ENCODE measurements at regions not wholly inside any gene's neighbourhood (a gene's known extent, or its start where the extent isn't known, plus 50 kb on each side); places are given as distances from the start of the nearest gene placed in this dataset.

DNA sequence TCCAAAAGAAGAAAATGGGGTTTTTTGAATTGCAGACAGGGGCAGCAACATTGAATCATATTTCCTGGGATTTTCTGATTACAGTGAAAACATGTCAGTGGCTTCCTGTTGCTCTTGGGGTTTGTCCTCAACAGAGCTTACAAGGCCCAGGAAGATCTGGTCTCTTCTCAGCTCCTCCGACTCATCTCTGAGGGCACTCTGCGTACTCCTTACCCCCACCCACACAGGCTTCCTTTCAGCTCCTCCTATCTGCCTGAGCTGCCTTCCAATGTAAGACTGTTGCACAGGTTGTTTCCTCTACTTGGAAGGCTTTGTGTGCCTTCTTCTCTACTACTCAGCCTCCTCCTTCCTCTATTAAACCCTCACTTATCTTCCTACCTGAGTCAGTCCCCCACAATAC, 245.1 kb upstream of the MEF2C start:
- in situ Hi-C loops (cut with HindIII; ENCODE audit: low sequenced_read_pairs): no loop called here

- in situ Hi-C loops (cut with HindIII; ENCODE audit: low sequenced_read_pairs): no loop called here
Observed at GRCh38 chr5:89127191-89127590, 244.2 kb upstream of the MEF2C start.

DNA sequence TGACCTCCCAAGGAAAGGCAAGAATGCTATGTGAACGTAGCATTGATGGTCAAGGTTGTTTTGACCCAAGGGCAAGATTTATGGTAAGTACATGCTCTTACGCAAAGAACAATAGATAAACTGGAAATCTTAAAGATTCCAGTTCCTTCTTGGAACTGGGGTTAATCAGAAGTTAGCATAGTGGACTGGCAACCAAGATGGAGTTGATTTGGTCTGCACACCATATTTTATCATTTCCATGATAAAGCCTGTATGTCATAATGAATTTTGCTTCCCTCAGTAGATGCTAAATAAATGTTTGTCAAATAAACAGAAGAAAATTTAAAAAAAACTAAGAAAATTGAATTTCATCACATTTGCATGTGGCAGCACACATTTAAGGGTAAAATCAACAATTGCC, 242.4 kb upstream of the MEF2C start:
- in situ Hi-C loops (cut with HindIII; ENCODE audit: low sequenced_read_pairs): no loop called here

DNA sequence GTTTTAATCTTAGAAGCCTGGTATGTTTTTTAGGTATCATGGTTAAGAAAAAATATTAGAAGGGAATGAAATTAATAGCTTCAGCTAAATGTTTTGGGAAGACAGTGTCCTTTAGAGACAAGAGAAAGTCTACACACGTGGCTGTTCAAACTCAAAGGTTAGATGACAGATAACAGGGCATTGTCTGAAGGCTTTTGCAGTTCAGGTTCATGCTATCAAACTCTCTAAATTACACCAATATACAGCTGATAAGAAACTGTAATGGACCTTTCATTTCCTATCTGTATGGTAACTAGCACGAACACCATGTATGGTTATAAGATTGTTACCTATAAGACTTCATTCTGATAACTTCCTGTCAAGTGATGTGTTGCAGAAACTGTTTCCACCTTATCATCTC, 240.6 kb upstream of the MEF2C start:
- in situ Hi-C loops (cut with HindIII; ENCODE audit: low sequenced_read_pairs): no loop called here

DNA sequence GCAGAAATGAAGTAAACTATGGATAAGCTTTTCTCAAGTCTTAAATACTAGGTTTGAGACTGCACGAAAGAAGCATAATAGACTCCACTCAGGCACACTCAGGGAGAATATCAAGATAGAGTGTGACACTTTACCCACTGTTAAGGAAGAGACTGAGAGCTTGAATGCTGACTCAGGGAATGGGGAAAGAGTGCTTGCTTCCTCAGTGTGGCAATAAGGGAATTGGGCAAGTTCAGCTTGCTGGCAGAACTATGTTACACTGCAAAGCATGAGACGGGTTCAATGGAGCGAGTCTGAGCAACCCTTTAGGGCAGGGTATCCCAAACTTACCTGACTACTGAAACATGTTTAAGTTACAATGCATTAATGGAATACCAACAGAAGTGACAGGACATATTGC, 237.7 kb upstream of the MEF2C start:
- in situ Hi-C loops (cut with HindIII; ENCODE audit: low sequenced_read_pairs): no loop called here

GRCh38 chr5:89117124-89117644, 234.2 kb upstream of the MEF2C start:
- in situ Hi-C loops (cut with HindIII; ENCODE audit: low sequenced_read_pairs): no loop called here

DNA sequence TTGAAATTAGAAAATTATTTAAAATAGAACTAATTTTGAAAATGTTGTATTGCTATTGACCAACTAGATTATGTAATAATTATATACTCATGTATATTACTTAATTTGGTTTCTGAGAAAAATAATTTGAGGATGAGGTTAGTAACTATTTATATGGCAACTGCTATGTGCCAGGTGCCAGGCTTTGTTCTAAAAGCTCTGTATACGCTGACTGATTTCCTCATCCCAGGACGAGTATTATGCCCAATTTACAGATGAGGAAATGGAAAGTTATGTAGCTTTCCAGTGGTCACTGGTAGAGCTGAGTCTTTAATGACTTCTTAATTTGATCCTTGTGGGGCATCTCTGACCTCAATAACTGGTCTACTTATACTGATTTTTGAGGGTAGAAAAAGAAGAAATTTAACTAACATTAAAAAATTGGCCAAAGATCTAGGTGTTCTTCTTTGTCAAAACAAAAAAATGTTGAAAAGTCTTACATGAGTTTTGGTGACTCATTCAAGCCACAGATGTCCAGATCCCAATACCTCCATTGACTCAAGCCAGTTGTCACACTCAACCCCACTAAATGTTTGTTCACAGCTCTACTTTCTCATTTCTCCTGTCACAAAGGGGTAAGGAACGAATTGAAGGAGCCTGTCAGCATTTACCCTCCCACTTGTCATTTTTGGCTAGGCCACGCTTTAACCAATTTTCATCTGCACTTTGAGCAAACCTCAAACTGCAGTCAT, 228.1 kb upstream of the MEF2C start:
- in situ Hi-C loops (cut with HindIII; ENCODE audit: low sequenced_read_pairs): no loop called here

- in situ Hi-C loops (cut with HindIII; ENCODE audit: low sequenced_read_pairs): no loop called here
Observed at GRCh38 chr5:89106480-89106879, 223.5 kb upstream of the MEF2C start.

DNA sequence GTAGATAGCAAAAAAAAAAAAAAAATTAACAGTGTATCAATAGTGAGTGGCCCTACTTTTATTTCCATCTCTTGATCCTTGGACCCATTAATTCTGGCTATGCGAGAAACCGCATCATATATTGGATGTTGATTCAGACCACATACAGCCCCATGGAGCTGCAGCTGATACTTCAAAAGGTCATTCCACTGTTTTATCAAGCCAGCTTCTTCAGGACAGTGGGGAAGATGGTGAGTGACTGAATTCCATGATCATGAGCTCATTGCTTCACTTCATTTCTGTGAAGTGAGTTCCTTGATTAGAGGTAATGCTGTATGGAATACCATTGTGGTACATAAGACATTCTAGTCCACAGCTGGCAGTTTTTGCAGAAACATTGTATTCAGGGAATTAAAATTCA, 222.9 kb upstream of the MEF2C start:
- in situ Hi-C loops (cut with HindIII; ENCODE audit: low sequenced_read_pairs): no loop called here

DNA sequence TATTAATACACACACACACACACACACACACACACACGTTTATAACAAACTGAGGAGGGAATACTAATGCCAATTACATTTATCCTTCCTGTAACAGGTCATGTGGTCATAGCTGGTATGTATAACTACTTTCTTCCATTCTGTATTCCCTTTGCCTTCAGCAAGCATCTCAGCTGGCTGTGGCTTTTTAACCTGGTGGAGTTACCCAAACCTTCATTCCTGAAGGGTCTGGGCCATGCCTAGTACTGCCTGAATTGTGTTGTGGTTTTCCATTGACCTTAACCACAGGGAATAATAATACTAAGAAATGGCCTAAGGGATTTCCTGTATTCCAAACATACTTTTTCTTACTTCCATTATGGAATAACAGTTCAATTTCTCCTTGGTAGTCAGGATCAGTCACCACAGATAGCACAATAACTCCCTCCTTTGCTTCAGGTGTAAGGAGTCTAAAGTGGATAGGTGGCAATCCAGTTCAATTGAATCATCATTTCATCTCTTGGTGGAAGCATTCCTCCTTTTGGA, 222.2 kb upstream of the MEF2C start:
- in situ Hi-C loops (cut with HindIII; ENCODE audit: low sequenced_read_pairs): no loop called here

- in situ Hi-C loops (cut with HindIII; ENCODE audit: low sequenced_read_pairs): no loop called here
Observed at GRCh38 chr5:89098199-89098756, 215.3 kb upstream of the MEF2C start.

GRCh38 chr5:89097103-89097502, 214.1 kb upstream of the MEF2C start:
- in situ Hi-C loops (cut with HindIII; ENCODE audit: low sequenced_read_pairs): no loop called here

- in situ Hi-C loops (cut with HindIII; ENCODE audit: low sequenced_read_pairs): no loop called here
Observed at GRCh38 chr5:89095341-89095740, 212.4 kb upstream of the MEF2C start.

GRCh38 chr5:89090037-89090436, 207.1 kb upstream of the MEF2C start:
- in situ Hi-C loops (cut with HindIII; ENCODE audit: low sequenced_read_pairs): no loop called here

DNA sequence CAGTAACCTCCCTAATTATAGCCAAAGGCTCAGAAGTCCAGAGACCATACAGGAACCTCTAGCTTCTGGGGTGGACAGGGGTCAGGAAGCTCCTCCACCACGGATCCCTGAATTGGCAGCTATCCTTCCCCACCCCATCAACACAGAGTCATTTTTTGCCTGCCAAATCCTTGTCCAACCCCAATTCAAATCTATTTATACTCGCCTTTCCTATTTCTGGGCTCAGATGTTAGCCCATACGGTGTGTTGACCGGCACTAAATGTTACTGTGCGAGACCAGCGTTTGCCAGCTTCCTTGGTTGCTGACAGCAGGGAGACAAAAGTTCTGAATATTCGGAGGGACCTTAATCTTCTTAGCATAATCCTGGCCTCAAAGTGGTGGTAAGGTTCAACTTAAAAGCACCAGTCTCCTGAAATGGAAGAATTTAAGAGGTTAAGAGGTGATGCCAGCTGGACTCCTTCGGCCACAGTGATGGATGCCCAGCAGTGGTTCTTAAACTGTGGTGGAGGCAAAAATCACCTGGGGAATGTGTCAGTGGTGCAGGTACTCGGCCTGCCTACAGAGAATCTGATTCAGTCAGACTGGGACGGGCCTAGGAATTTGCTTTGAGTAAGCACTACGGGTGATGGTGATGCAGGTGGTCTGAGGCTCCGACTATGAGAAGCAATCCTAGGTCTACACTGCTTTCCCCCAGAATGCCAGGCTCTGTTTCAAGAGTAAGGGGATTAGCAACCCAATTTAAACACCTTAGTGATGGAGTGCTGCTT, 204.8 kb upstream of the MEF2C start:
- in situ Hi-C loops (cut with HindIII; ENCODE audit: low sequenced_read_pairs): no loop called here

DNA sequence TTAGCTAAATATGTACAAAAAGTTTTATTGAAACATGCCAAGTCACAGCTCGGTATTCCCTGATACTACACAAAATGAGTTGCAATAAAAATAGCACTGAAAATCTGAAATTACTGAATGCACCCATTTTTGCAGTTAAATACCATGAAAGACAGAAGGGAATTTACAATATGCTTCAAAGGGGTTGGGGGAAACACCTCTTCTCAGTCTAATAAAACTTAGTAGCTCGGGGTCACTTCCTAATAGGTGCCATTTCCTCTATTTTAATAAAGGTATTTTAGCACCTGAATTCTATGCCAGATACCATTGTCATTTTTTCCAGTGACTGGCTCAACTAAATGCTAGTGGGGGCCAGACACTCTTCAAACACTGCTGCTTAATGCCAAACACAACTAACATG, 204.1 kb upstream of the MEF2C start:
- in situ Hi-C loops (cut with HindIII; ENCODE audit: low sequenced_read_pairs): no loop called here

GRCh38 chr5:89086390-89087086, 203.6 kb upstream of the MEF2C start:
- in situ Hi-C loops (cut with HindIII; ENCODE audit: low sequenced_read_pairs): no loop called here

DNA sequence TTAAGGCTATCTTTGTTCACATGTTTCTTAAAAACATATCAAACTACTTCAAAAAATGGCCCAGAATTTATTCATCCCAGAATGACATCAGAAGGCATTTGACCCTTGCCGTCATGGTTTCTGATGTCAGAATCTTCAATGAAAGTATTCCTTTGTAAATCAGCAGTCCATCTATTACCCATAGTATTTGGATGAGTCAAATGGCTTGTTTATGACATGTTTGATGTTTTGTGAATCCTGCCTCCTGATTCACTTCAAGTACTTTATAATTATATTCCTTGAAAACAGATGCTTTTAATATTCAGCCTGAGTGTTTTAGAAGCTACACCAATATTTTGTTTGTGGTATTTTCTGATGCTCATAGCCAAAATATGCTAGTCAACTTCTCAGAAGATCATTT, 200.8 kb upstream of the MEF2C start:
- in situ Hi-C loops (cut with HindIII; ENCODE audit: low sequenced_read_pairs): no loop called here

DNA sequence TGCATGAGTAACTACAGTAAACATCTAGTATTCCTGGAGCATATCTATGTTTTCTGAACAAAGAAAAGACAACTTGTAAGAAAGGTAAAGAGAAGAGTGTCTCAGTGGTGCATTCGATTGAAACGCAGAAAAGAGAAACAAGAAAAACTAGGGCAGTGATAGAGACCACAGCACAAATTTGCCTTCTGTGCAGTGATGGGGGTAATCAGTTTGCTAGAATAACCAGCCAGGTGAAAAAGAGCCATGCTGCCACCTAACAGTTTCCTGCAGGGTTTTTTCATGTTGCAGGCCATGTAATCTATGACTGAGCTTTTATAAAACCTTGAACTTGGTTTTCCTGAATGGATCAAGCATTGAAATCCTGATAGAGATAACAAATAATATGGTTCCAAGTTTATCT, 198.4 kb upstream of the MEF2C start:
- in situ Hi-C loops (cut with HindIII; ENCODE audit: low sequenced_read_pairs): no loop called here

GRCh38 chr5:89080467-89081116, 197.6 kb upstream of the MEF2C start:
- in situ Hi-C loops (cut with HindIII; ENCODE audit: low sequenced_read_pairs): no loop called here

Measured in endothelial cell of hepatic sinusoid (primary cell).